Stimulated activated CD8-positive, alpha-beta memory T cell treated with anti-CD3 and anti-CD28 coated beads, Interleukin-15, amount 100 ng/mL, for 48 hours (primary cell): ENCODE measurements at regions not wholly inside any gene's neighbourhood (a gene's known extent, or its start where the extent isn't known, plus 50 kb on each side); places are given as distances from the start of the nearest gene placed in this dataset.
"Not testable (repeated sequence)": the region's sequence is repeated elsewhere in the genome, so short reads cannot be mapped to it uniquely, and the experiment has no call there.

ENCODE experiments used
- DNase-seq, 2 donors: peaks; one replicate each; pipeline ENCODE4 v3.0.0-alpha.2; 2020; ENCODE audit warnings: low read depth in 2 of 2

DNA sequence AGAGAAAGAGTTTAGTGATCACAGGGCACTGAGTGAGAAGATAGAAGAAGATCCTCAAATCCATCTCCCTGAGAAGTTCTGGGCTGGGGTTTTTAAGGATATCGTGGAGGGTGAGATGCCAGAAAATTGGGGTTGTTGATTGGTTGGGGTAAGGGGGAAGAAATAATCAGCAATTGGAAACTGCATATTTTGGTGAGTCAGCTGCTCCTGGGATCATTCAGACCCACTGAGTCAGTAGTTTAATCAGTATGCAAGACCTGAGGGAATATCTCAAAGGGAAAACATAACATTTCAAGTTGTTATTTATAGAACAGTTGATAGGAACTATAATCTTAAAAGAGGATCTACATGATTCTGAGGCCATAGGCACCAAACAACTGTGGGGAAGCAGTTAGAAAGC, 183.4 kb downstream of the FCRL5 start:
- DNase-seq, result not testable (repeated sequence)

DNA sequence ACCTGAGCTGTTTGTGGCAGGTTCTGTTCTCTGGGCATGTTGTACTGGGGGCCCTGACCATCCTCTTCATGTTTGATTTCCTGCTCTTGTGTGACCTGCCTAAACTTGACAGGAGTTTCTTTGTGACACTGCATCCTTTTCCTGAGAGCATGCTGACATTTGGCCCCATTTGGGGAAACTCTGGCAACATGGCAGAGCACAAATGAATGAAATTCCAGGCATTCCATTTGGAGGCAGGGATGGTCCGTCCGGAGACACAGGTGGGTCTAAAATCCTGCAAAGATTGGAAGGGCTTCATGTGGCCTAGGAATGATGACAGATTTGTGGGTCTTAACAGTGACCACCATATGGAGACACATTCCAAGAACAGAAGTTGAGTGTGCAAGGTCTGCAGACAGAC, 184.0 kb downstream of the FCRL5 start:
- no peak for DNase-seq

DNA sequence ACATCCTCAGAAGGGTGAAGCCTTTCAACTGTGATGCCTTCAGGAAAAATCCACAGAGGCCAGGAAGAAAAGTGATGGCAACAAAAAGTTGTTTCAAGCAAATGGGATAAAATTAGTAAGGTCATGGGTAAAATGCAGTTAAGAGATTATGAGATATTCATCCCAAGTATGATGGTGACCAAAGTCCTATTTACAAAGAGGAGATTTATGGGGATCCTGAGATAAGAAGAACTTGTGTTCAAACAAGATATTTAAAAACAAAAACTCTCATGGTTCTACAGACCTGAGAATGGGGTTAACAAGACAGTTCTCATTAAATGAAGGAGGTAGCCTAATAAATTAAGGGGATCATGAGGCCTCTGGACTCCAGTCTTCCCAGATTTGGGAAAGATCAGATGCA, 184.4 kb downstream of the FCRL5 start:
- no peak for DNase-seq

DNA sequence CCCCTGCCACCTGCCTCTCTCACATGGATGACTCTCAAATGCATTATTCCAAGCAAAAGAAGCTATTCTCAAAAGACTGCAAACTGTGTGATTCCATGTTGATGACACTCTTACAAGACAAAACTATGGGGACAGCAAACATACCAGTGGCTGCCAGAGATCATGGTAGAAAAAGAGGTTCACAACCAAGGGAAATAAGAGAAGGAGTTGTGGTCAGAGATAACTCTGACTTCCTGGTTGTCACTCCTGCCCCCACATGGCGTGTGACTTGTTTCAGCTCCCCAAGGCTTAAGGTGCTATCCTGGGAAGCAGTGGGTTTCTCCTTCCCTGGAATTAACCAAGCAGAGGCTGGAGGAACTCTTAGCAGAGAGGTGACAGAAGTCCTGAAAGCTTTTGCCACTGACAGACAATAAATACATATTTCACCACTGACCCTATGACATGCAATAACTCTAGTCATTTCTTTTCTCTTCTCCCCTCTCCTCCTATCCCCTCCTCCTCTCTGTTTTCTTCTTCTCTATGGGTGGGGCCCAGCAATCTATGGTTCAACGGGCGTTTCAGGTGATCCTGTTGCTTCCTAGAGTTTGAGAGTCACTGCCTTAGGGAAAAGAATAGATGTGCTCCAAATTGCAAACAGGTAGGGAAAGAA, 185.1 kb downstream of the FCRL5 start:
- no peak for DNase-seq

DNA sequence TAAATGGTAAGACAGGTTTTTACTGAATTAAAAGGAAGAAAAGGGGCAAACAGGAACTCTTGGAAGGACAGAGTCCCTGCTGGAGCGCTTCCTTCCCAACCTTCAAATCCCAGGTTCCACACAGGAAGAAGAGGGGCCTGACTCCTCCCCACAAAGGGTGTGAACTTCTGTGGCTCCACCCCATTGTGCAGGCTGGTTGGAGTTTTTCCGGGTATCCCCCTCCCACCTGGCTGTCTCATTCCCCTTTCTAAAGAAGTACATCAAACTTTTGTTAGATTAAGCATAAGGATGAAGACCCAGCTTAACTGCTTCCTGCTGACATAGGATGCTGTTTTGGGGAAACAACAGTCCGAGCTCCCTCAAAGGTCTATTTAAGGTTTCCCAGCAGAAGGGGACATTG, 187.7 kb downstream of the FCRL5 start:
- DNase-seq, result no peak

DNA sequence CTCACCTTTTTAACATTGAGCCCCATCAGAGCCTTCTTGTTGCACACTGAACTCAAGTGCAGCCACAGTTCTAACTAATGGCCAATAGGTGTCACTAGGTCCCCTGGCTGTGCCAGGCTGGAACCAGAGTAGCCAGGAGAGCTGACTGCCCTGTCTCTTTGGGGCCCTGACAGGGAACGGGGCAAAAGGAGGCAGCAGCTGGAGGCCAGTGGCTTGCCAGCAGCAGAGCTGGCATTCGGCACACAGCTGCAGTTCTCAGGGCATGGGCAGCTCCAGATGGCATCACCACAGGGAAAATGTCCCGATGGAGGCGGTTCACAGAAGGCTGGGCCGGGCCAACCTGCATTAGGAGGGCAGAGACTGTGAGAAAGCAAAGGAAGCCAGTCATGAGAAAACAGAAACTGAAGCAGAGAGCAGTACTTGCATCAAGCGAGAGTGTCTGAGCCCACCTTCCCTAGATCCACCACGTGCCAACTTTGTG, 188.6 kb downstream of the FCRL5 start:
- DNase-seq, result no peak

DNA sequence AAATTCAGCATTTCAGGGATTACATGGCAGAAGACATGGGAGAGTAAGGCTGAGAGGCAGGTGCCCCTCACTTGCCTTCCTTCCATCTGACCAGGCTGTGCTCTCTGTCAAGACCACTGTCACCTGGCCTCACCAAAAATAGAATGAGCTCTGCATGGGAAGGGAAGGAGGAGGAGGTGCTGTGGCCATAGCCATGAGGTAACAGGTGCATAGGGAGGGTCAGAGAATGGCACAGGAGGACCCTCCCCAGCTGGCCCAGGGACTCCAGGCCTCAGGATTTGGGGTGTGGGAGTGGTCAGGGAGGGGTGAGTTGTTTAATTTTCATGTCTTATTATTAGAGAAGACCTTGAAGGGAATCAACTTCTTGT, 192.3 kb downstream of the FCRL5 start:
- no peak for DNase-seq

DNA sequence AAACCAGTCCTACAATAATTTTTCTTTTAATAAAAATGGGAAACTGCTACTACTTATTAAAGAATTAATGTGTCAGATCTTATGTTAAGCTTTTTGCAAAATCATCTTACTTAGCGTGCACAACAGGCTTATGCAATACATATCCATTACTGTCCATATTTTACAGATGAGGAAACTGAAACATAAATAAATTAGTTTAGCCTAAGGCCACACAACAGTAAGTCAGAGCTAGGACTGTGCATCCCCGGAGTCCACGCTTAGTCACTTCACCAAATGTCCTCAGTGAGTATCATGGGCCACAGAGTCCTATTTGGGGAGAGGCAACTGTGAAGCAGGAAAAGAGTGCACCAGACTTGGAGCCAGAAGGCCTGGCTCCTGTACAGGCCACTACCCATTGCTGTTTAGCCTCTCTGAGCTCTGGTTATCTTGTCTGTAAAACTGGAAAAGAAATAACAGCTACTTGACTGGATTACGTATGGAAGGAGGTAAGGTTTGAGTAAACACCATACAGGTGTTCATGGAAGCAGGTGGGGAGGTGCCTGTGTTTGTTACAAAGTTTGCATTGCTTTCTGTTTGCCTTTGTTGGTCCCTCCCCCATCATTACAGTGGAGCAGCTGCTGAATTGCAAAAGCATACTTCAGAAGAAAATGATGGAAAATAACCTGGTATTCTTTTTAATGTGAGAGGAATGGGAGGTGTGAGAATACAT, 192.8 kb downstream of the FCRL5 start:
- DNase-seq, result no peak

DNA sequence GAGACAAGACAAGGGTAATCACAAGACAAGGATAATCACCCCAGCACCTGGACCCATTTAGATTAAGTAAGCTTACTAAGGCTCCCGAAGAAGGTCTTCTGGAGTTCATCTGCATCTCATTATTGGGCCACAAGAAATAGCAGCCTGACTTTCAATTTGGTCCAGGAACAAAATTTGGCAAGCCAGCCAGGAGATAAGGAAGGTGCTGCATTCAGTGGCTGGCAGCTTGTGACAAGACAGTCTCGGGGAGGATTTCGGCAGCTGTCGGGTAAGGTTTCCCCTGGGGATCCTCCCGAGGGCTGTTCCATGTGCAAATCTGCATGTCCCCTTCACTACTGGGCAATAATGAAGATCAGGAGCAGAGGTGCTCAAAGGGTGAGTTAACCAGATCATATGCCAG, 195.2 kb downstream of the FCRL5 start:
- DNase-seq, result no peak

DNA sequence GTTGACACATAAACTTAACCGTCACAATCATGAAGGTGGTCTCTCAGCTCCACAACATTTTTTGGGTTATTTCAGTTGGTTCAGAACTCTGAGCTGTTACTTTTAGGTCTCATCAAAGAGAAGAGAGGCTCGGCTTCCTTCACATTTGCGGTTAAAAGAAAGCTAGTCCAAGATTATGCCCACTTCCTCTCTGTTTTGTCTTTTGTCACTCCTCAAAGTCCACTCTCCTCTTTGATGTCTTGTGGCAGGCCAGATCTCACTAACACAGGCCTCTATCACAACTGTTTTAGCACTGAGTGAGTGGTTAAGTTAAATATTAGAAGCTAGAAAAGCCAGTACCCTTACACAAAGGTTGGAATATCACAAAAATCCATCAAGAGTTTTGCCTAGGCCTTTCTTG, 195.7 kb downstream of the FCRL5 start:
- no peak for DNase-seq

DNA sequence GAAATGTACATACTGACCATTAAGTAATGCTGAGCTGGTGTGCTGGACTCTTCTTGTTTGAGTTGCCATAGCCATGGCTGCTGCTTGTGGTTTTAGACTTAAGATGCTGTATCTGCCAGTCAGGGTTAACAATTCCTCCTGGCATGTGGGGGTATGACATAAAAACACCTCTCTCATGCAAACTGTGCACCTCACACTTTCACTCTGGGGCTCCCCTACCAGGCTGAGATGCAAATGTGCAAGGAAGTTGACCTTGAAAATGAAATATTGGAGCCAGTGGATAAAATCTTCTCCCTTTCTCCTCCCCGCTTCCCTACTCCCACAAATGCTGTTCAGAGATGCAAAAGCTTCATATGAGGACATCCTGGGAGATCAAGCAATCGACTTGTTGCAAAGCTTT, 198.8 kb downstream of the FCRL5 start:
- no peak for DNase-seq

DNA sequence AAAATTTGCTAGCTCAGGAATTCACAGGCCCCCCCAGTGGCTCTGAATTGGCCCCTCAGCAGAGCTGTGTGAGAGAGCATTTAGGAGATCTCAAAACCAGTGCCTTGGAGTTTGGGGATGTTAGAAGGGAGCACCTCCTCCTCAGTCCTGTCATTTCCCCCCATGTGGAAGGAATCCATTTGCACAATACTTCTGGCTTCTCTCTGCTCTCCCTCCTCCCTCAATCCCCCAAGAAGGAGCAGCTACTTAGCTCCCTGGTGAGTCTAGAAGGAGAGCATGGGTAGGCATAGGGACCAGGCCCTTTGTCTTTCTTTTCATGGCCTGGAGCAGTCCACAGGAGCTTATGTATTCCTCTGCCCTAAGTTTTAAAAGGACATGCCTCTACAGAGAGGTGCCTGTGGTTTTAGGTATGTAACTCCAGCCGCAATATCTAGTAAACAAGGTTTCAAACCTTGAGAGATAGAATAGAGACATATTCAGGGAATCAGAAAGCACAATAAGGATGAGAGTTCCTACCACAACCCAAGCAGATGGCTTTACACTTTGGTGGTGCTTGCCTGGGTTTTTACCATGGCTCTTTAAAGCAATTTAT, 199.4 kb downstream of the FCRL5 start:
- DNase-seq, result no peak

DNA sequence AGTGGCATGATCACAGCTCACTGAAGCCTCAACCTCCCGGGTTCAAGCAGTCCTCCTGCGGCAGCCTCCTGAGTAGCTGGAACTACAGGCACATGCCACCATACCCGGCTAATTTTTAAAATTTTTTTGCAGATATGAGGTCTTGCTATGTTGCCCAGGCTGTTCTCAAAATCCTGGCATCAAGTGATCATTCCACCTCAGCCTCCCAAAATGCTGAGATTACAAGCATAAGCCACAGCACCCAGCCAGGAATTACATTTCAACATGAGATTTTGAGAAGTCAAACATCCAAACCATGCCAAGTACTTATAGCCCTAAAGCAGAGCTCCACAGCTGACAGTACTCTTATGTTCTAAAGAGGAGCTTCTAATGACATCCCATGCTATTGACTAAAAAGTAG, 200.1 kb downstream of the FCRL5 start:
- no peak for DNase-seq

DNA sequence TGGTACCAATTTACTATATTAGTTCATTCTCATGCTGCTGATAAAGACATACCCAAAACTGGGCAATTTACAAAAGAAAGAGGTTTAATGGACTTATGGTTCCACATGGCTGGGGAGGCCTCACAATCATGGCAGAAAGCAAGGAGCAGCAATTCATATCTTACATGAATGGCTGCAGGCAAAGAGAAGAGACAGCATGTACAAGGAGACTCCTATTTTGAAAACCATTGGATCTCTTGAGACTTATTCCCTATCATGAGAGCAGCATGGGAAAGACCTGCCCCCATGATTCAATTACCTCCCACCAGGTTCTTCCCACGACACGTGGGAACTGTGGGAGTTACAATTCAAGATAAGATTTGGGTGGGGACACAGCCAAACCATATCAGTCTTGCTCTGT, 200.5 kb downstream of the FCRL5 start:
- not testable (repeated sequence) for DNase-seq

DNA sequence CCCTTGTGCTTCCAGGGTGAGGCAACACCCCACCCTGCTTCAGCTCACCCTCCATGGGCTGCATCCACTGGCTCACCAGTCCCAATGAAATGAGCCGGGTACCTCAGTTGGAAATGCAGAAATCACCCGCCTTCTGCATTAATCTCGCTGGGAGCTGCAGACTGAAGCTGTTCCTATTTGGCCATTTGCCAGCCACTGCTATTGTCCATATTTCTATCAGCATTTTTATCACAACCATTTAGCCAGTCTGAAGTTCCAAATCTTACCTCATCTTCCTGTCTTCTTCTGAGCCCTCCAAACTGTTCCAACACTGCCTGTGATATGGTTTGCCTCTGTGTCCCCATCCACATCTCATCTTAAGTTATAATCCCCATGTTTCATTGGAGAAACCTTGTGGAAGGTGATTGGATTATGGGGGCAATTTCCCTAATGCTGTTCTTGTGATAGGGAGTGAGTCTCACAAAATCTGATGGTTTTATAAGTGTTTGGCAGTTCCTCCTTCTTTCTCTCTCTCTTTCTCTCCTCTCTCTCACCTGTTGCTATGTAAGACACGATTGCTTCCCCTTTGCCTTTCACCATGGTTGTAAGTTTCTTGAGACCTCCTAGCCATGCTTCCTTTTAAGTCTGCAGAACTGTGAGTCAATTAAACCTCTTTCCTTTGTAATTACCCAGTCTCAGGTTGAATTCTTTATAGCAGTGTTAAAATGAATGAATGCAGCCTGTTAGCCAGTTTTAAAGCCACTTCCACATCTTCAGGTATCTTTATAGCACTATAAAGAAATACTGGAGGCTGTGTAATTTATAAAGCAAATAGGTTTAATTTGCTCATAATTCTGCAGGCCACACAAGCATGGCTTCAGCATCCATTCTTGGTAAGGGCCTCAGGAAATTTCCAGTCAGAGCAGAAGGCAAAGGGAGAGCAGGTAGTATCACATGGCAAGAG, 203.5 kb downstream of the FCRL5 start:
- DNase-seq, result no peak

DNA sequence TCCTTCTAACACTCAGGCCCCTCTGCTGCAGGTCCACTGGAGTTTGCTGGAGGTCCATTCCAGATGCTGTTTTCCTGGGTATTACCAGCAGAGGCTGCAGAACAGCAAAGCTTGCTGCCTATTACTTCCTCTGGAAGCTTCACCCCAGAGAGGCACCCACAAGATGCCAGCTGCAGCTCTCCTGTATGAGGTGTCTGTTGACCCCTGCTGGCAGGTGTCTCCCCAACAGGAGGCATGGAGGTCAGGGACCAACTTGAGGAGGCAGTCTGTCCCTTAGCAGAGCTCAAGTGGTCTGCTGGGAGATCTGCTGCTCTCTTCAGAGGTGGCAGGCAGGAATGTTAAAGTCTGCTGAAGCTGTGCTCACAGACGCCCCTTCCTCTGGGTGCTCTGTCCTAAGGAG, 204.8 kb downstream of the FCRL5 start:
- DNase-seq, result no peak

DNA sequence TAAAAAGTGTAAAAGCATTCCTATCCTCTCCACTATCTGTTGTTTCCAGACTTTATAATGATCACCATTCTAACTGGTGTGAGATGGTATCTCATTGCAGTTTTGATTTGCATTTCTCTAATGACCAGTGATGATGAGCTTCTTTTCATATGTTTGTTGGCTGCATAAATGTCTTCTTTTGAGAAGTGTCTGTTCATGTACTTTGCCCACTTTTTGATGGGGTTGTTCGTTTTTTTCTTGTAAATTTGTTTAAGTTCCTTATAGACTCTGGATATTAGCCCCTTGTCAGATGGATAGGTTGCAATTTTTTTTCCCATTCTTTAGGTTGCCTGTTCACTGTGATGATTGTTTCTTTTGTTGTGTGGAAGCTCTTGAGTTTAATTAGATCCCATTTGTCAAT, 199.6 kb upstream of the ETV3 start:
- DNase-seq, result not testable (repeated sequence)

DNA sequence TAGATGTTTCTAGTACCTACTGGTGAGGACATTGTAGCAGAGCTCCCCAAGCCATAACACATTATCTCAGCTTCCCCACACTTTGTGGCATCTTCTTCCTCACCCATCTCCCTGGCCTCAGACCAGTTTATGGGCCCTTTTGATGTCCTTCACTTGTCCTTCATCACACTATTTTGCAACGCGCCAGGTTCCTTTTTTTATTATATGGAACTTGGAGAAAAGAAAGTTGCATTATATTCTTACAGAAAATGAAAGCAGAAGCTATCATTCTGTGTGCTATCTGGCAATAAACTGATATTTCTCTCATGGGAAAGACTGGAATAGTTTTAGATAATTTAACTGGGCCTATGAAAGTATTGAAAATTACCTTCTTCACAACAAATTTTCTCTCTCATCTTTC, 196.9 kb upstream of the ETV3 start:
- DNase-seq, result no peak

DNA sequence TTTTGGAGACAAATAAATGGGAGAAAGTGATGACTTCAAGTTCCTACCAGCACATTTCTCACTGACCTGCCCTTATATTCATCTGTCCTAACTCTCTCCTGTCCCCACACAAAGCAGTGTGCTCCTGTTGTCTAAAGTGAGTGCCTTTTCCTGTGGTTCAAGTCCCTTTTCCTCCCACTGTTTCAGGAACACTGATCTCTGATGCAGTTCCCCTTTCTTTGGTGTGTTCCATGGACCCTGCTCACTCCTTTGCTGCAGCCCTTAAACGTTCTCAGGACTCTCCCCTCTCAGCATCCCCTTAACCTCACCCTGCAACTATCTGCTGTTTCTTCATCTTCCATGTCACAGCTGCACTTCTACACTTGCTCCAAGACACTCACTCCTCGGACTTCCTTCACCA, 195.8 kb upstream of the ETV3 start:
- no peak for DNase-seq

DNA sequence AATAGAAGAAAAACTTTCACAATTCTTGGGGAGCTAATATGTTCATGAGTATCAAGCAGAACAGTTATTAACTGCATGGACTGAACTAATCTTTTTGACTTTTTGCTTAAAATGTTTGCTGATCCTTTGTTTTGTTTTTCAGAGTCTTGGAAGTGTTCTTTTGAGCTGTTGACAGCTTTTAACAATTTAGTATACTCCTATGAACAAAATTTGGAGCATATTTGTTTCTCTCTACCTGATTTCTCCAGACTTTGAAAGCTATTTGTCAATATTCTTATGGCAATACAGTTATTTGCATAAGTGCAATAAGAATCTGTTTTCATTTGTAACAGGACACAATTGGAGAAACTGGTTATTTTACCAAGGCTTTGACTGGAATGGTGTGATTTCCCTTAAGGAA, 192.0 kb upstream of the ETV3 start:
- not testable (repeated sequence) for DNase-seq

DNA sequence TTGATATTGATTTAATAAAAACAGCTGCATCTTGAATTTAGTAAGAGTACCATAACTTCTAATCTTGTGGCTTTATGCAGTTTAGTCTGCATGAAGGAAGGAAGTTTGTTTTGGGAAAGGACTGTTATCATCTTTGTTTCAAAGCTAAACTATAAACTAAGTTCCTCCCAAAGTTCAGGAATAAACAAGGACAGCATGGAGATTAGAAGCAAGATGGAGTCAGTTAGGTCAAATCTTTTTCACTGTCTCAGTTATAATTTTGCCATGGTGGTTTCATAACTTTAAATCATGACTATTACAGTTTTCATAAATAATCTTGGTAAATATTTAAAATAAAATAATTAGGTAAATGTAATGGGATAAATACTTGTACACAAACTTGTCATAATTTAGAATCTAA, 189.9 kb upstream of the ETV3 start:
- DNase-seq, result not testable (repeated sequence)

DNA sequence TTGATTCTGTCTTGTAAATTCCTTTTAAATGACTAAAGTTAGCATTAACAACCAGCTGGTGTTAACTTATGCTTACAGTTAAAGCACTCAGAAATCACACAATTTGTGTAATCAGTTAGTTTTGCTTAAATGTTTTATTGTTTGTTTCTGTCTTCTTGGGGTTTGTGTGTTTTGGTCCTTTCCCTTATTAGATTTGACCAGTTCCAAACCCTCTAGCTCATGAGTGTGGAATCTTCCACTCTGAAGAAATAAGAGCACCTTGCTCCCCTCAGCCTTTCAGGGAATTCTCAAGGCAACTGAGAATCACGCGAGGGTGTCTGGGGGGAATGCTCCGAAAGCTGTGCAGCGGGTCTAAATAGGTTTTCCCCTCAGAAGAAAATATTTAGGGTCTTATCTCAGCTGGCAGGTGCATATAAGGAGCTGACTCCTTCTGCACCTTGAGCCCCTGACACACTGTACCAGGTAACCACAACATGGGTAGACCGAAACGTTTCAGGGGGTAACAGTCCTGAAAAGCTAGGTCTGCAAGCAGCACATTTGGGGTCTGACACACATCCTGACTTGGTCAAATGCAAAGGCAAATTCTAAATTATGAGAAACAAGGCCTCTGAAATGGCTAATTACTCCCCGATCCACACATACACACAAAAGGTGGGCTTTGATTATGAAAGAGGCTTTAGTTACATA, 188.1 kb upstream of the ETV3 start:
- DNase-seq, result no peak
